ENCODE measurements at regions not wholly inside any gene's neighbourhood (a gene's known extent, or its start where the extent isn't known, plus 50 kb on each side); places are given as distances from the start of the nearest gene placed in this dataset.

DNA sequence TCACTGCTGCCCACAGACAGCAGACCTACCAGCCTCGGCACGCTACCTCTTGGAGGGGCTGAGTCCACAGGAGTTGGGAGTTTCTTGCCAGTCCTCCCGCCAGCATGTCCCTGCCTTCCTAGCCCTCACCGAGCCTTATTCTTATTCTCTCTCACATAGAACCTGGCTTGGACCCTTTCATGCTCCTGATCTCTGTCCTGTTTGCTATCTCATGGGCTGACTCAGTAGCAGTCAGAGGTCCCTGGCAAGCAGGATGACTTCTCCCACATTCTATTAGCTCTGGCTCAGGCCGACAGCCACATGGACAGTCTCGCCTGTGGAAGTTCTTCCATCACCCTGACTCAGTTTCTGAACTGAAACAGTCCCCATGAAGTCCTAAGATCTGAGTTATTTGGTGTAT, 79.5 kb upstream of the ADRA1D start:
- TF ChIP-seq, protein P1, sequence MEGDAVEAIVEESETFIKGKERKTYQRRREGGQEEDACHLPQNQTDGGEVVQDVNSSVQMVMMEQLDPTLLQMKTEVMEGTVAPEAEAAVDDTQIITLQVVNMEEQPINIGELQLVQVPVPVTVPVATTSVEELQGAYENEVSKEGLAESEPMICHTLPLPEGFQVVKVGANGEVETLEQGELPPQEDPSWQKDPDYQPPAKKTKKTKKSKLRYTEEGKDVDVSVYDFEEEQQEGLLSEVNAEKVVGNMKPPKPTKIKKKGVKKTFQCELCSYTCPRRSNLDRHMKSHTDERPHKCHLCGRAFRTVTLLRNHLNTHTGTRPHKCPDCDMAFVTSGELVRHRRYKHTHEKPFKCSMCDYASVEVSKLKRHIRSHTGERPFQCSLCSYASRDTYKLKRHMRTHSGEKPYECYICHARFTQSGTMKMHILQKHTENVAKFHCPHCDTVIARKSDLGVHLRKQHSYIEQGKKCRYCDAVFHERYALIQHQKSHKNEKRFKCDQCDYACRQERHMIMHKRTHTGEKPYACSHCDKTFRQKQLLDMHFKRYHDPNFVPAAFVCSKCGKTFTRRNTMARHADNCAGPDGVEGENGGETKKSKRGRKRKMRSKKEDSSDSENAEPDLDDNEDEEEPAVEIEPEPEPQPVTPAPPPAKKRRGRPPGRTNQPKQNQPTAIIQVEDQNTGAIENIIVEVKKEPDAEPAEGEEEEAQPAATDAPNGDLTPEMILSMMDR (IDR thresholded peaks at IDR 0.05; ENCODE audit: low read depth, low read length) = no peak
- DNase-seq (ENCODE audit: extremely low read depth, low read depth) = no peak

DNA sequence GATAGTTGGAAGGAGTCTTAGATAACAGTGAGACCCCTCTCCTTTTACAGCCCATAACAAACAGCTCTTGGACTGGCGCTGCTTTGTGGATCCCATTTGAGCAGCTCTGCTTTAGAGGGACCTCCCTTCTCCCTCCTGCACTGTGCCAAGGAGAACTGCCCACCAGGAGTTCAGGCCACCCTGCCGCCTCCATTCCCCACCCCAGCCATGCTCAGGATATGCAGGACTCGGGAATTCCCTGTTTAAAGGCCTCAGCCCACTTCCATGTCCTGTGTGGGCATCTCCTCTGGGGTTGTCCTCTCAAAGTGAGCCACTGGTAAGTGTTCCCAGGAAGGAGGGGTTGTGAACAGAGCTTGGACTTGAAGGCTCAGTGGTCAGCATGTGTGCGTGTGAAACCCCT, 78.9 kb upstream of the ADRA1D start:
- DNase-seq (ENCODE audit: extremely low read depth, low read depth) = no peak
- TF ChIP-seq, protein P1 (IDR thresholded peaks at IDR 0.05; ENCODE audit: low read depth, low read length) = no peak

- TF ChIP-seq, protein P1 (IDR thresholded peaks at IDR 0.05; ENCODE audit: low read depth, low read length) = no peak
- DNase-seq (ENCODE audit: extremely low read depth, low read depth) = no peak
Measured at GRCh38 chr20:4326195-4327065, 77.3 kb upstream of the ADRA1D start.

- DNase-seq (ENCODE audit: extremely low read depth, low read depth) = no peak
- TF ChIP-seq, protein P1 (IDR thresholded peaks at IDR 0.05; ENCODE audit: low read depth, low read length) = no peak
Measured at GRCh38 chr20:4325548-4326187, 76.6 kb upstream of the ADRA1D start.

GRCh38 chr20:4324611-4325243, 75.6 kb upstream of the ADRA1D start:
- no peak for DNase-seq (ENCODE audit: extremely low read depth, low read depth)
- TF ChIP-seq, protein P1 (IDR thresholded peaks at IDR 0.05; ENCODE audit: low read depth, low read length) = no peak

DNA sequence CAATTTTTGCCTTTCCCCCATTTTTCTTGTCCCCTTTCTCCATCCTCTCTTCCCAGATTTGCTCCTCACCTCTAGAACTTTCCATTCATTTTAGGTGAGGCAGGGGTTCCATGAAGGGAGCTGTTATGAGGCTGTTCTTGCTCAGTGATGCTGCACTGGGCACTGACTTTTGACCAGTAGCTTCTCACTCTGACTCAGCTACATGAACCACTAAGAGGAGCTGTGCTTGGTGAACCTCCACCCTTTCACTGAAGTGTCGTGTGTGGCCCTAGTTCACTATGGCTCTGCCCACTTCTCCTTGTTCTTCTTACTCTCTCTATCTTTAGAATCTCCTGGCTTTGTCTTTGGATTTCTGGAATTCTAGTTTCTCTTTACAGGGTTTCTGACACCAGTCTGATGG, 73.4 kb upstream of the ADRA1D start:
- TF ChIP-seq, protein P1 (IDR thresholded peaks at IDR 0.05; ENCODE audit: low read depth, low read length) = no peak
- no peak for DNase-seq (ENCODE audit: extremely low read depth, low read depth)

DNA sequence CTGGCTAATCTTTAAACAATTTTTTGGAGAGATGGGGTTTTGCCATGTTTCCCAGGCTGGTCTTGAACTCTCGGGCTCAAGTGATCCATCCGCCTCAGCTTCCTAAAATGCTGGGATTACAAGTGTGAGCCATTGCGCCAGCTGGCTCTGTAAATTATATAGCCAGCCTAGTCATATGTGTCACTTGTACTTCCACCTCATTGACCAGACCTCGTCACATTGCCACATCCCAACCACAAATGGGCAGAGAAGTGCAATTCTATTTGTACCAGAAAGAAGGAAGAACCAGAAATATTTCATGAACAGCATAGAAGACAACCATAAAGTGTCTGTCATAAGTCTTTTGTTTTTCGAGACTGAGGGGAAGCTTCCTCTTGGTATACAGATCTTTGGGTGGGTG, 71.2 kb upstream of the ADRA1D start:
- TF ChIP-seq, protein P1 (IDR thresholded peaks at IDR 0.05; ENCODE audit: low read depth, low read length) = no peak

More for the DNA sequence above, 71.2 kb upstream of the ADRA1D start:
- no peak for DNase-seq (ENCODE audit: extremely low read depth, low read depth)
